ENCODE measurements at regions not wholly inside any gene's neighbourhood (a gene's known extent, or its start where the extent isn't known, plus 50 kb on each side); places are given as distances from the start of the nearest gene placed in this dataset.
A peak's percentile ranks its signal among the peaks of the same experiment; 100 is the strongest.

- DNase-seq (ENCODE audit: low read depth, low spot score) = no peak
- Histone ChIP-seq H3K36me3 (ENCODE audit: control insufficient read depth in 1 of 2, insufficient read depth in 2 of 2, low read length in 2 of 2) (no peaks in the 10 kb centered on the region), H3K9ac (ENCODE audit: low read length) (no peak overlapping the region), H2AFZ (ENCODE audit: low read depth, low read length, poor library complexity, severe bottlenecking) (no peak overlapping the region), H3K9me3 (ENCODE audit: control insufficient read depth in 1 of 2, insufficient read depth in 1 of 2, low read depth in 1 of 2, low read length in 2 of 2) (no peaks in the 10 kb centered on the region), H3K9me2 (ENCODE audit: insufficient read depth) (no peaks in the 10 kb centered on the region), H3K4me3 (replicated peaks in 1 of 2; ENCODE audit: low read depth in 1 of 2, low read length in 2 of 2) (no peak overlapping the region), H4K20me1 (ENCODE audit: insufficient read depth) (no peaks in the 10 kb centered on the region), H3K27ac (ENCODE audit: low read depth, low read length) (no peak overlapping the region; the same call in 1 of the 2 replicates), H3K4me2 (ENCODE audit: low read length) (no peak overlapping the region), H3K27me3 (ENCODE audit: insufficient read depth, low read length) (no peaks in the 10 kb centered on the region), H3K4me1 (ENCODE audit: control insufficient read depth in 1 of 2, insufficient read depth in 2 of 2, low read length in 2 of 2) (no peaks in the 10 kb centered on the region; a peak in 1 of 4 replicates), H3K79me2 (ENCODE audit: insufficient read depth, low read length) (no peaks in the 10 kb centered on the region)
- intact Hi-C loops (cut with micrococcal nuclease) = no loop called here
- TF ChIP-seq ZFX (IDR thresholded peaks at IDR 0.05) = no peak
- TF ChIP-seq, protein P1, sequence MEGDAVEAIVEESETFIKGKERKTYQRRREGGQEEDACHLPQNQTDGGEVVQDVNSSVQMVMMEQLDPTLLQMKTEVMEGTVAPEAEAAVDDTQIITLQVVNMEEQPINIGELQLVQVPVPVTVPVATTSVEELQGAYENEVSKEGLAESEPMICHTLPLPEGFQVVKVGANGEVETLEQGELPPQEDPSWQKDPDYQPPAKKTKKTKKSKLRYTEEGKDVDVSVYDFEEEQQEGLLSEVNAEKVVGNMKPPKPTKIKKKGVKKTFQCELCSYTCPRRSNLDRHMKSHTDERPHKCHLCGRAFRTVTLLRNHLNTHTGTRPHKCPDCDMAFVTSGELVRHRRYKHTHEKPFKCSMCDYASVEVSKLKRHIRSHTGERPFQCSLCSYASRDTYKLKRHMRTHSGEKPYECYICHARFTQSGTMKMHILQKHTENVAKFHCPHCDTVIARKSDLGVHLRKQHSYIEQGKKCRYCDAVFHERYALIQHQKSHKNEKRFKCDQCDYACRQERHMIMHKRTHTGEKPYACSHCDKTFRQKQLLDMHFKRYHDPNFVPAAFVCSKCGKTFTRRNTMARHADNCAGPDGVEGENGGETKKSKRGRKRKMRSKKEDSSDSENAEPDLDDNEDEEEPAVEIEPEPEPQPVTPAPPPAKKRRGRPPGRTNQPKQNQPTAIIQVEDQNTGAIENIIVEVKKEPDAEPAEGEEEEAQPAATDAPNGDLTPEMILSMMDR (IDR thresholded peaks at IDR 0.05 in 2 of 3, conservative IDR thresholded peaks at IDR 0.05 in 1 of 3; ENCODE audit: borderline replicate concordance in 1 of 3, insufficient read depth in 1 of 3, low read depth in 2 of 3, low read length in 2 of 3) = peak in 2 of 3 experiments; percentile 8 to 29; a peak in 2 of 6 replicates
- RAD21 ChIA-PET (ENCODE audit: low non-redundant PET in 1 of 2, low total read pairs in 2 of 2, uncharacterized antibody in 2 of 2, unreplicated experiment in 2 of 2) = no interaction called here
- no TSS peak for BruUV-seq (replicated peaks)
- POLR2A ChIA-PET = no interaction called here
- ATAC-seq = peak; percentile 51
- CTCF ChIA-PET = no interaction called here
Observed at GRCh38 chr20:62537649-62538292, 62.0 kb upstream of the GATA5 start.

- no peaks in the 10 kb centered on the region for H3K36me3 ChIP-seq (ENCODE audit: control insufficient read depth in 1 of 2, insufficient read depth in 2 of 2, low read length in 2 of 2)
- H2AFZ ChIP-seq (ENCODE audit: low read depth, low read length, poor library complexity, severe bottlenecking) = no peak overlapping the region
- TF ChIP-seq, protein P1 (IDR thresholded peaks at IDR 0.05 in 2 of 3, conservative IDR thresholded peaks at IDR 0.05 in 1 of 3; ENCODE audit: borderline replicate concordance in 1 of 3, insufficient read depth in 1 of 3, low read depth in 2 of 3, low read length in 2 of 3) = no peak
- no peaks in the 10 kb centered on the region for H3K27me3 ChIP-seq (ENCODE audit: insufficient read depth, low read length)
- H3K27ac ChIP-seq (ENCODE audit: low read depth, low read length) = no peak overlapping the region
- DNase-seq (ENCODE audit: low read depth, low spot score) = no peak
- ChIA-PET POLR2A (no interaction called here), RAD21 (ENCODE audit: low non-redundant PET in 1 of 2, low total read pairs in 2 of 2, uncharacterized antibody in 2 of 2, unreplicated experiment in 2 of 2) (no interaction called here), CTCF (no interaction called here)
- BruUV-seq (replicated peaks) = no TSS peak
- H3K79me2 ChIP-seq (ENCODE audit: insufficient read depth, low read length) = no peaks in the 10 kb centered on the region
- intact Hi-C loops (cut with micrococcal nuclease) = no loop called here
- no peak overlapping the region for H3K4me2 ChIP-seq (ENCODE audit: low read length)
- no peak for ATAC-seq
- H3K9me2 ChIP-seq (ENCODE audit: insufficient read depth) = no peaks in the 10 kb centered on the region
- no peak overlapping the region for H3K9ac ChIP-seq (ENCODE audit: low read length)
- no peaks in the 10 kb centered on the region for H4K20me1 ChIP-seq (ENCODE audit: insufficient read depth)
- H3K4me1 ChIP-seq (ENCODE audit: control insufficient read depth in 1 of 2, insufficient read depth in 2 of 2, low read length in 2 of 2) = no peaks in the 10 kb centered on the region; a peak in 1 of 4 replicates
- no peaks in the 10 kb centered on the region for H3K9me3 ChIP-seq (ENCODE audit: control insufficient read depth in 1 of 2, insufficient read depth in 1 of 2, low read depth in 1 of 2, low read length in 2 of 2)
- H3K4me3 ChIP-seq (replicated peaks in 1 of 2; ENCODE audit: low read depth in 1 of 2, low read length in 2 of 2) = no peak overlapping the region
Observed at GRCh38 chr20:62539198-62540045, 63.6 kb upstream of the GATA5 start.
